ENCODE measurements at regions not wholly inside any gene's neighbourhood (a gene's known extent, or its start where the extent isn't known, plus 50 kb on each side); places are given as distances from the start of the nearest gene placed in this dataset.

DNA sequence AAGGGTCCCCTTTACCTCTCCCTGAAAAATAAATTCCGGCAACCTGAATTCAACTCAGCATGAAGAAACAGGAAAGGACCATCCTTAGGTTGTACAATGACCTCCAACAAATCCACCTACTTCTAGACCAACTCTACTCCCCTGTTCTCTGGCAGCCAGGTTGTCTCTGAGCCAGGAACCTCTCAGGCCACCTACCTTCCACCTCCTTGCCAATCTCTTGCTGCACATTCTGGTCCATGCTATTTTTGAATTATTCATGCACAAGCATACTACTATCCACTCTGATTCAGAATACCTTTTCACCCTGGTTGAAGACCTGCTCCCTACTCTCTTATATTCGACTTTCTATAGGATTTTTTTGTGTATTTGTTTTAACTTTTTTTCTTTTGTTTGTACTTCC is 415.0 kb upstream of the ZNF507 start:
- TF ChIP-seq, protein P1, sequence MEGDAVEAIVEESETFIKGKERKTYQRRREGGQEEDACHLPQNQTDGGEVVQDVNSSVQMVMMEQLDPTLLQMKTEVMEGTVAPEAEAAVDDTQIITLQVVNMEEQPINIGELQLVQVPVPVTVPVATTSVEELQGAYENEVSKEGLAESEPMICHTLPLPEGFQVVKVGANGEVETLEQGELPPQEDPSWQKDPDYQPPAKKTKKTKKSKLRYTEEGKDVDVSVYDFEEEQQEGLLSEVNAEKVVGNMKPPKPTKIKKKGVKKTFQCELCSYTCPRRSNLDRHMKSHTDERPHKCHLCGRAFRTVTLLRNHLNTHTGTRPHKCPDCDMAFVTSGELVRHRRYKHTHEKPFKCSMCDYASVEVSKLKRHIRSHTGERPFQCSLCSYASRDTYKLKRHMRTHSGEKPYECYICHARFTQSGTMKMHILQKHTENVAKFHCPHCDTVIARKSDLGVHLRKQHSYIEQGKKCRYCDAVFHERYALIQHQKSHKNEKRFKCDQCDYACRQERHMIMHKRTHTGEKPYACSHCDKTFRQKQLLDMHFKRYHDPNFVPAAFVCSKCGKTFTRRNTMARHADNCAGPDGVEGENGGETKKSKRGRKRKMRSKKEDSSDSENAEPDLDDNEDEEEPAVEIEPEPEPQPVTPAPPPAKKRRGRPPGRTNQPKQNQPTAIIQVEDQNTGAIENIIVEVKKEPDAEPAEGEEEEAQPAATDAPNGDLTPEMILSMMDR (IDR thresholded peaks at IDR 0.05; ENCODE audit: low read depth, low read length): no peak
- no peak overlapping the region for H3K4me3 ChIP-seq (ENCODE audit: low read depth, low read length)

DNA sequence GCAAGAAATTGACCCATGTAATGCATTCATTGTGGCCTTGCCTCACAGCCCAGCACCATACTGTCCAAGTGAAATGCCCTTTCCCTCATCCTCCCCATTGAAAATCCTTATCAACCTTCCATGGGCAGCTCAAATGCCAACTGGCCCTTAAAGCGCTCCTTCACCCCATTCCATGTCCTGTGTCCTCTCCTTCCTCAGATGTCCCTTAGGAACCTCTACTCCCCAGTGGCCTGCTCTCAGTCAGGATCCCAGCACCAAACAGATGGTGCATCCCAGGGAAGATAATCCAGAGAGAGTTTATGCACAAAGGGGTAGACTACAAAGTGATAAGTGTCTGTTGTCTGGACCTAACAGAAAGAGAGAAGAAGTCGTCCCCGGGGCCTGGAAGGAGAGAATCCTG is 407.4 kb upstream of the ZNF507 start:
- no peak overlapping the region for H3K4me3 ChIP-seq (ENCODE audit: low read depth, low read length)
- TF ChIP-seq, protein P1 (IDR thresholded peaks at IDR 0.05; ENCODE audit: low read depth, low read length): no peak

DNA sequence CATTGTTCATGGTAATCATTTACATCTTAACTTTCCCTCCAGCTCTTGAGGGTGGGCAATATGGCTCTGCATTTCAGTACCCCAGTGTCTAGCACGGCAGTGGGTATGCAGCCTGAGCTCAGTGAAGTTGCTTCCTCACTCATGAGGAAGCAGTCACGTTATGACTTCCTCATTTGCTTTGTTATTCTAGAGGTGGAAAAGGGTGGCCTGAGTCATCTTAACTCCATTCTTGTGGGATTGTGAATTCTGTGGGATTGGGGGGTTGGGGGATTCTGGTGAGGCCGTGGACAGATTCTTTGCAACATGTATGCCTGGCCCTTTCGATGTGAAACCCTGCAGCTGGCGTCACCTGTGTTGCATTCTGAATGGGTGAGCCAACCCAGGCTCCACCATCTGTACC is 406.7 kb upstream of the ZNF507 start:
- TF ChIP-seq, protein P1 (IDR thresholded peaks at IDR 0.05; ENCODE audit: low read depth, low read length): no peak
- no peak overlapping the region for H3K4me3 ChIP-seq (ENCODE audit: low read depth, low read length)

DNA sequence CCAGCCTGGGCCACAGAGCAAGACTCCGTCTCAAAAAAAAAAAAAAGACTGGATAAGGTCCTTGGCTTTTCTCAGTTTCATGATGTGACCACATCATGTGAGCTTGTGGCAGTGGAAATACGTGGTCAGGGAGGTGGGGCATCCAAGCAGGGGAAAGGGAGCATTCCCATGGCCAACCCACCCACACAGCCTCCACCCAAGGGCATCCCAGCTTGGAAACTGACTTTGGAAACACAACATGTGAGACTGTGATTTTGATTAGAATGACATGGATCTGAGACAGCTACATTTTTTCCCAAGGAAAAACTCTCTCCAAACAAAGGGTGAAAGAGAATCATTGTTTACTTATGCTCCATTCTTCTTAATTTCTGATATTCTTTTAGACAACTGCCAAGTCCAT is 405.0 kb upstream of the ZNF507 start:
- TF ChIP-seq, protein P1 (IDR thresholded peaks at IDR 0.05; ENCODE audit: low read depth, low read length): no peak
- no peak overlapping the region for H3K4me3 ChIP-seq (ENCODE audit: low read depth, low read length)

DNA sequence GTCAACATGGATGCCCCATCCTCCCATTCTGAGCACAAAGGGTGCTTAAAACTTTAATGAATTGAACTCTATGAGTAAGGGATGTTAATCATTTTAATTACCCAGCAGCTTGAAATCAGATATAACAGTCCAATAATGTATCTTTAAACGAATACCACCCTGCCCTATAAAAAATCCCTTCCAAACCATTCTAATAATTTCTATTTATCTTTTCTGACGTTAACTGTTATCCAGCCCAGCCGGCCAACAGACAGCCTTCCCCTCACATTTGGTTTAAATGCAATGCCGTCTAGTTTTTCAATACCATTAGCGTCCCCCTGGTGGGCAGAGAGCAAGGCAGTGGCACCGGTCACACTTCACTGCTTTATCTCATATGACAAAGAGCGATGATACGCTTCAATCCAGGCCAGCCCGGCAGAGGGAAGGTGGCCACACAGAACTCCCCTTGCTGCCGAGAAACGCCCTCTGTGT is 402.2 kb upstream of the ZNF507 start:
- TF ChIP-seq, protein P1 (IDR thresholded peaks at IDR 0.05; ENCODE audit: low read depth, low read length): no peak
- H3K4me3 ChIP-seq (ENCODE audit: low read depth, low read length): no peak overlapping the region

DNA sequence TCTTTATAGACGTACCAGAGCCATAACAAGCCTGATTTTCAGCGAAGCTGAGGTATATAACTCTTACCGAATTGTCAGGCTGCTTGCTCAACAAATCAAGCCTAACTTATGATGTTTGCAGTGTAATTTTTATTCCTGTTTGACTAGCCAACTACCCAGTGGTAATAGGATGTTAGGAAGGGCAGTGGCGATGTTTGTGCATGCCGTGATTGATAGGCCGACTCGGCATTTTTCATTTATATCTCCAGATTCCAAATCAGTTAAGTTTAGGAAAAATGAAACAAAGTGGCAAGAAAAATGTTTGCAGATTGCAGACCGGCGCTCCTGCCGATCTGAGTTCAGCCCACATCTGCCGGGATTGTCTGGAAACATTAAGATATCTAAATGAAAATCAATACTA is 401.6 kb upstream of the ZNF507 start:
- H3K4me3 ChIP-seq (ENCODE audit: low read depth, low read length): no peak overlapping the region
- TF ChIP-seq, protein P1 (IDR thresholded peaks at IDR 0.05; ENCODE audit: low read depth, low read length): no peak

DNA sequence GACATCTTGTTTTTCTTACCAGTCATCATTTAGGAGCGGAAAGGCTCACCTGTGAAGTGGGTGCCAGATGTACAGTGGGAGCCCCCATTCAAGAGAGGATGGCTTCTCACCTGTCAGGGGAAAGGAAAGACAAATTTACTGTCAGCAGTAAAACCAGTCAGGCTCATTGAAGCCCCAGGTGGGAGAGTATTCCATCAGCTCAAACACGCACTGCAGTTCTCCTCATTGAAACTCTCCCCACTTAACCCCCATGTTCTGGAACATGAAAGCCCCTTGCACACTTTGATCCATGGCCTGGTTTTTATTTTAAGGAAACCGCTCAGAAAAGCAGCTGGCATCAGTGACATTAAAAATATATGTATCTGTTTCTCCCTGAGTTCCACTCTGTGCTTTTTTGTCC is 401.1 kb upstream of the ZNF507 start:
- no peak overlapping the region for H3K4me3 ChIP-seq (ENCODE audit: low read depth, low read length)
- TF ChIP-seq, protein P1 (IDR thresholded peaks at IDR 0.05; ENCODE audit: low read depth, low read length): no peak

Measured in WI38 (cell line).